Thymus (tissue), 11 donors: ENCODE measurements at regions not wholly inside any gene's neighbourhood (a gene's known extent, or its start where the extent isn't known, plus 50 kb on each side); places are given as distances from the start of the nearest gene placed in this dataset.

Experiments
- DNase-seq, 9 donors: peaks; one replicate each; pipeline ENCODE4 v3.0.0-alpha.2; 2013; ENCODE audit warnings: low spot score in 9 of 9, low read depth in 6 of 9, missing footprints in 1 of 9
- H3K27ac ChIP-seq, 2 donors: one replicate each; pipeline ENCODE4 v1.5.1; 2013; ENCODE audit warnings: control low read depth in 1 of 2, low read depth in 1 of 2, low read length in 1 of 2, mild to moderate bottlenecking in 1 of 2, moderate library complexity in 1 of 2
- H3K27me3 ChIP-seq, 2 donors: one replicate each; pipeline ENCODE4 v1.5.1; 2013; ENCODE audit warnings: low read length in 1 of 2; ENCODE audit not compliant: control insufficient read depth in 2 of 2, insufficient read depth in 1 of 2
- H3K36me3 ChIP-seq, 2 donors: one replicate each; pipeline ENCODE4 v1.5.1; 2013; ENCODE audit warnings: low read length in 1 of 2, mild to moderate bottlenecking in 1 of 2, moderate library complexity in 1 of 2; ENCODE audit not compliant: control insufficient read depth in 2 of 2, insufficient read depth in 2 of 2
- H3K4me1 ChIP-seq, 2 donors: one replicate each; pipeline ENCODE4 v1.5.1; 2013; ENCODE audit warnings: low read length in 2 of 2; ENCODE audit not compliant: control insufficient read depth in 2 of 2, insufficient read depth in 2 of 2
- H3K4me3 ChIP-seq, 2 donors: one replicate each; pipeline ENCODE4 v1.5.1; 2013; ENCODE audit warnings: low read length in 2 of 2, control low read depth in 1 of 2, mild to moderate bottlenecking in 1 of 2
- H3K9me3 ChIP-seq, 2 donors: one replicate each; pipeline ENCODE4 v1.5.1; 2013; ENCODE audit warnings: low read length in 1 of 2, mild to moderate bottlenecking in 1 of 2; ENCODE audit not compliant: control insufficient read depth in 2 of 2, insufficient read depth in 1 of 2
- WGBS: extraction: QIAGEN DNeasy Blood & Tissue Kit; methylation state at CpG from one replicate; pipeline ENCODE4 v1.1.7; 2013; 5-methylcytosine and 5-hydroxymethylcytosine counted together
- donor health status: healthy.

GRCh38 chr1:87598429-87598828 is 269.7 kb downstream of the LMO4 start:
- Histone ChIP-seq H3K9me3 (no peaks in the 10 kb centered on the region), H3K27ac (no peak overlapping the region), H3K4me1 (no peaks in the 10 kb centered on the region), H3K27me3 (no peaks in the 10 kb centered on the region), H3K36me3 (no peaks in the 10 kb centered on the region), H3K4me3 (no peak overlapping the region)
- 96% methylated on average over 3 of the region's 3 CpGs for WGBS
- no peak for DNase-seq

GRCh38 chr1:87599569-87599968 is 270.9 kb downstream of the LMO4 start:
- Histone ChIP-seq H3K27me3 (no peaks in the 10 kb centered on the region), H3K4me1 (no peaks in the 10 kb centered on the region)
- WGBS: 94% methylated on average over 2 of the region's 2 CpGs

GRCh38 chr1:87600055-87600850 is 271.6 kb downstream of the LMO4 start:
- H3K9me3 ChIP-seq: no peaks in the 10 kb centered on the region
- H3K27ac ChIP-seq: no peak overlapping the region

More at GRCh38 chr1:87599569-87599968, 270.9 kb downstream of the LMO4 start:
- Histone ChIP-seq H3K36me3 (no peaks in the 10 kb centered on the region), H3K9me3 (no peaks in the 10 kb centered on the region), H3K27ac (no peak overlapping the region), H3K4me3 (no peak overlapping the region)
- no peak for DNase-seq

GRCh38 chr1:87600854-87601253 is 272.2 kb downstream of the LMO4 start:
- WGBS: 94% methylated on average over 1 of the region's 1 CpG
- no peak for DNase-seq
- Histone ChIP-seq H3K36me3 (no peaks in the 10 kb centered on the region), H3K4me1 (no peaks in the 10 kb centered on the region), H3K27me3 (no peaks in the 10 kb centered on the region), H3K27ac (no peak overlapping the region), H3K9me3 (no peaks in the 10 kb centered on the region), H3K4me3 (no peak overlapping the region)

More at GRCh38 chr1:87600055-87600850, 271.6 kb downstream of the LMO4 start:
- H3K36me3 ChIP-seq: no peaks in the 10 kb centered on the region
- WGBS: 95% methylated on average over 6 of the region's 6 CpGs
- H3K27me3 ChIP-seq: no peaks in the 10 kb centered on the region
- no peak for DNase-seq
- no peaks in the 10 kb centered on the region for H3K4me1 ChIP-seq
- H3K4me3 ChIP-seq: no peak overlapping the region

- WGBS: 93% methylated on average over 1 of the region's 1 CpG
- Histone ChIP-seq H3K27me3 (no peaks in the 10 kb centered on the region), H3K27ac (no peak overlapping the region), H3K4me3 (no peak overlapping the region), H3K9me3 (no peaks in the 10 kb centered on the region), H3K36me3 (no peaks in the 10 kb centered on the region), H3K4me1 (no peaks in the 10 kb centered on the region)
- no peak for DNase-seq
Observed at GRCh38 chr1:87603626-87604025, 274.9 kb downstream of the LMO4 start.

GRCh38 chr1:87612956-87613355 is 284.3 kb downstream of the LMO4 start:
- H3K27ac ChIP-seq: no peak overlapping the region
- no peaks in the 10 kb centered on the region for H3K27me3 ChIP-seq
- no peaks in the 10 kb centered on the region for H3K9me3 ChIP-seq
- H3K36me3 ChIP-seq: no peaks in the 10 kb centered on the region
- WGBS: 75% methylated on average over 3 of the region's 3 CpGs
- H3K4me1 ChIP-seq: no peaks in the 10 kb centered on the region
- no peak overlapping the region for H3K4me3 ChIP-seq
- no peak for DNase-seq

- H3K4me1 ChIP-seq: no peaks in the 10 kb centered on the region
- H3K27me3 ChIP-seq: no peaks in the 10 kb centered on the region
- DNase-seq: no peak
- no peaks in the 10 kb centered on the region for H3K36me3 ChIP-seq
- no peak overlapping the region for H3K27ac ChIP-seq
- H3K4me3 ChIP-seq: no peak overlapping the region
- peaks cover 0 to 5% of the 10 kb centered on the region in 2 donors for H3K9me3 ChIP-seq
- WGBS: 90% methylated on average over 2 of the region's 2 CpGs
Observed at GRCh38 chr1:87615491-87615890, 286.8 kb downstream of the LMO4 start.

GRCh38 chr1:87615901-87616300 is 287.2 kb downstream of the LMO4 start:
- WGBS: 95% methylated on average over 2 of the region's 2 CpGs
- H3K4me3 ChIP-seq: no peak overlapping the region
- DNase-seq: no peak
- no peaks in the 10 kb centered on the region for H3K36me3 ChIP-seq
- H3K27me3 ChIP-seq: no peaks in the 10 kb centered on the region
- no peaks in the 10 kb centered on the region for H3K4me1 ChIP-seq
- H3K27ac ChIP-seq: no peak overlapping the region
- peaks cover 0 to 5% of the 10 kb centered on the region in 2 donors for H3K9me3 ChIP-seq

GRCh38 chr1:87620807-87621206 is 292.1 kb downstream of the LMO4 start:
- Histone ChIP-seq H3K27me3 (no peaks in the 10 kb centered on the region), H3K36me3 (no peaks in the 10 kb centered on the region), H3K4me1 (no peaks in the 10 kb centered on the region), H3K4me3 (no peak overlapping the region), H3K9me3 (peaks cover 0 to 5% of the 10 kb centered on the region in 2 donors), H3K27ac (no peak overlapping the region)
- DNase-seq: no peak
- 97% methylated on average over 2 of the region's 2 CpGs for WGBS
